K562 (cell line): ENCODE measurements at regions not wholly inside any gene's neighbourhood (a gene's known extent, or its start where the extent isn't known, plus 50 kb on each side); places are given as distances from the start of the nearest gene placed in this dataset.

Experiments used
- ATAC-seq: fragments of 200-7000 bp; cut with Tn5 transposase; 3 replicates; pipeline ENCODE4 v1.9.1; 2020; ENCODE audit warnings: moderate library complexity
- BruUV-seq: library from RNA; stranded (reverse); fragments of 400-500 nt; replicated peaks from 2 replicates; lab custom pipeline; 2021; lab: Mats Ljungman, UMichigan
- CTCF ChIA-PET: fragments of 300-600 bp; formaldehyde crosslinking; extraction: SDS; loops from one replicate; lab custom pipeline; 2021; ENCODE audit warnings: low intra/inter-chr PET ratio; lab: Yijun Ruan, JAX
- POLR2A ChIA-PET: fragments of 300-600, 350-650 bp; sonication (Branson Sonifier 250); formaldehyde crosslinking; extraction: SDS; loops from one replicate; lab custom pipeline; 2021; ENCODE audit warnings: antibody characterized with exemption, inconsistent platforms; lab: Yijun Ruan, JAX
- DNase-seq, 4 experiments: peaks; one replicate each; pipeline versions ENCODE4 v3.0.0 to v3.0.0-alpha.2; 2011 to 2018; ENCODE audit warnings: low spot score in 3 of 4, mixed read lengths in 3 of 4; ENCODE audit errors: extremely low read depth in 1 of 4
- FAIRE-seq: peaks from 2 replicates; lab custom pipeline; 2011; peaks lifted over from hg19 to GRCh38; lab: Jason Lieb, UNC
- H2AFZ ChIP-seq: 2 replicates; pipeline ENCODE4 v1.6.0; 2011; ENCODE audit warnings: low read depth, low read length, control low read depth, inconsistent platforms
- H3K27ac ChIP-seq: fragments of 200-600 bp; 3 replicates; pipeline ENCODE4 v1.8.0; 2011; ENCODE audit warnings: low read depth, mild to moderate bottlenecking, control low read depth, inconsistent platforms, low read length, moderate library complexity, mixed read lengths; ENCODE audit errors: extremely low read depth
- H3K27me3 ChIP-seq, 2 experiments: fragments of 300-600 bp in 1 of 2; 2 replicates in 1 of 2; 3 replicates in 1 of 2; pipeline versions ENCODE4 v1.6.0 to v1.8.0; 2011; ENCODE audit warnings: inconsistent platforms in 2 of 2, low read length in 2 of 2, mild to moderate bottlenecking in 1 of 2, mixed read lengths in 1 of 2, moderate library complexity in 1 of 2; ENCODE audit not compliant: control insufficient read depth in 2 of 2, insufficient read depth in 2 of 2
- H3K36me3 ChIP-seq: fragments of 300-600 bp; 3 replicates; pipeline ENCODE4 v1.8.0; 2011; ENCODE audit warnings: mild to moderate bottlenecking, low read length, inconsistent platforms; ENCODE audit not compliant: control insufficient read depth, insufficient read depth
- H3K4me1 ChIP-seq, 2 experiments: fragments of 200-600 bp in 1 of 2; replicated peaks in 1 of 2; 2 replicates in 1 of 2; 3 replicates in 1 of 2; pipeline versions ENCODE4 v1.5.1 to v1.8.0; 2011; ENCODE audit warnings: inconsistent platforms in 2 of 2, low read length in 2 of 2, mild to moderate bottlenecking in 1 of 2, mixed read lengths in 1 of 2, moderate library complexity in 1 of 2; ENCODE audit not compliant: control insufficient read depth in 2 of 2, insufficient read depth in 2 of 2
- H3K4me2 ChIP-seq: 2 replicates; pipeline ENCODE4 v1.6.1; 2011; ENCODE audit warnings: low read length, control low read depth, inconsistent platforms, mixed read lengths; ENCODE audit not compliant: insufficient read depth
- H3K4me3 ChIP-seq: fragments of 200-600 bp; sonication (generic), shearing (Covaris generic); 2 replicates; pipeline ENCODE4 v1.5.1; 2016; ENCODE audit warnings: control low read depth, inconsistent platforms
- H3K79me2 ChIP-seq: fragments of 200-600 bp; 3 replicates; pipeline ENCODE4 v1.8.0; 2011; ENCODE audit warnings: low read length, inconsistent platforms; ENCODE audit not compliant: control insufficient read depth, insufficient read depth
- H3K9ac ChIP-seq, 2 experiments: 2 replicates each; pipeline versions ENCODE4 v1.6.0 to v1.6.1; 2011; ENCODE audit warnings: low read depth in 2 of 2, low read length in 2 of 2, control low read depth in 1 of 2, inconsistent platforms in 1 of 2, mild to moderate bottlenecking in 1 of 2, mixed read lengths in 1 of 2; ENCODE audit not compliant: insufficient read depth in 1 of 2
- H3K9me1 ChIP-seq: one replicate; pipeline ENCODE4 v1.6.0; 2011; ENCODE audit warnings: inconsistent platforms, mild to moderate bottlenecking, low read length, moderate library complexity; ENCODE audit not compliant: control insufficient read depth, insufficient read depth
- H3K9me3 ChIP-seq: replicated peaks from 2 replicates; pipeline ENCODE4 v1.5.1; 2011; ENCODE audit warnings: low read depth, low read length, inconsistent platforms; ENCODE audit not compliant: control insufficient read depth, insufficient read depth
- H4K20me1 ChIP-seq: replicated peaks from 2 replicates; pipeline ENCODE4 v1.6.1; 2011; ENCODE audit warnings: low read length, inconsistent platforms, mixed read lengths; ENCODE audit not compliant: control insufficient read depth, insufficient read depth
- CBFA2T2 ChIP-seq: fragments of 450-650 bp; conservative IDR thresholded peaks from 2 replicates; pipeline ENCODE4 v1.6.1; 2017; ENCODE audit warnings: mild to moderate bottlenecking
- ELF4 ChIP-seq: fragments of 450-650 bp; formaldehyde crosslinking; IDR thresholded peaks from 2 replicates; pipeline ENCODE4 v1.4.0; 2022; ENCODE audit warnings: missing genetic modification characterization
- FOXM1 ChIP-seq, 2 experiments: fragments of 450-650 bp in 1 of 2; sonication (generic) in 1 of 2; formaldehyde crosslinking in 1 of 2; IDR thresholded peaks; 2 replicates each; pipeline versions ENCODE4 v1.6.1 to v1.9.0; 2017 to 2022; ENCODE audit warnings: low read depth in 2 of 2, mild to moderate bottlenecking in 2 of 2, missing genetic modification reagents in 1 of 2, moderate library complexity in 1 of 2
- RBM39 ChIP-seq: fragments of 200-400 bp; formaldehyde crosslinking; optimal IDR thresholded peaks from 2 replicates; pipeline ENCODE3; 2018; ENCODE audit warnings: low read depth, low read length
- ZBED1 ChIP-seq: IDR thresholded peaks from 2 replicates; pipeline ENCODE4 v1.6.1; 2014
- ZBTB17 ChIP-seq: fragments of 450-650 bp; formaldehyde crosslinking; IDR thresholded peaks from 2 replicates; pipeline ENCODE4 v1.4.0; 2020; ENCODE audit warnings: mild to moderate bottlenecking
- ZC3H8 ChIP-seq: fragments of 450-650 bp; IDR thresholded peaks from 2 replicates; pipeline ENCODE4 v1.6.1; 2017
- ZNF174 ChIP-seq: fragments of 250-450 bp; sonication (Bioruptor Pico); IDR thresholded peaks from 2 replicates; pipeline ENCODE4 v1.4.0; 2020; ENCODE audit warnings: mild to moderate bottlenecking
- ZNF431 ChIP-seq: sonication (generic); formaldehyde crosslinking; IDR thresholded peaks from 2 replicates; pipeline ENCODE4 v1.8.0; 2022; ENCODE audit warnings: mild to moderate bottlenecking, missing genetic modification reagents
- ZNF766 ChIP-seq: fragments of 200-800 bp; sonication (Bioruptor generic); conservative IDR thresholded peaks from 2 replicates; pipeline ENCODE4 v1.6.1; 2016; ENCODE audit warnings: missing genetic modification characterization, missing compliant biosample characterization
- WGBS: fragments of 100-300 bp; shearing (Covaris generic); methylation state at CpG from one replicate; pipeline ENCODE4 v1.1.6; 2016; ENCODE audit warnings: low coverage, mixed read lengths; ENCODE audit not compliant: insufficient coverage; ENCODE audit errors: missing lambda C conversion rate; 5-methylcytosine and 5-hydroxymethylcytosine counted together
- in situ Hi-C: fragments of 300-500 bp; cut with MboI; formaldehyde crosslinking; loops from 4 replicates; pipeline ENCODE4 v1.15.0; 2018; ENCODE audit warnings: inconsistent platforms, mixed read lengths
- intact Hi-C: fragments of 100-400 bp; cut with micrococcal nuclease; formaldehyde crosslinking; loops from 2 replicates; pipeline ENCODE4 v1.14.2; 2022

DNA sequence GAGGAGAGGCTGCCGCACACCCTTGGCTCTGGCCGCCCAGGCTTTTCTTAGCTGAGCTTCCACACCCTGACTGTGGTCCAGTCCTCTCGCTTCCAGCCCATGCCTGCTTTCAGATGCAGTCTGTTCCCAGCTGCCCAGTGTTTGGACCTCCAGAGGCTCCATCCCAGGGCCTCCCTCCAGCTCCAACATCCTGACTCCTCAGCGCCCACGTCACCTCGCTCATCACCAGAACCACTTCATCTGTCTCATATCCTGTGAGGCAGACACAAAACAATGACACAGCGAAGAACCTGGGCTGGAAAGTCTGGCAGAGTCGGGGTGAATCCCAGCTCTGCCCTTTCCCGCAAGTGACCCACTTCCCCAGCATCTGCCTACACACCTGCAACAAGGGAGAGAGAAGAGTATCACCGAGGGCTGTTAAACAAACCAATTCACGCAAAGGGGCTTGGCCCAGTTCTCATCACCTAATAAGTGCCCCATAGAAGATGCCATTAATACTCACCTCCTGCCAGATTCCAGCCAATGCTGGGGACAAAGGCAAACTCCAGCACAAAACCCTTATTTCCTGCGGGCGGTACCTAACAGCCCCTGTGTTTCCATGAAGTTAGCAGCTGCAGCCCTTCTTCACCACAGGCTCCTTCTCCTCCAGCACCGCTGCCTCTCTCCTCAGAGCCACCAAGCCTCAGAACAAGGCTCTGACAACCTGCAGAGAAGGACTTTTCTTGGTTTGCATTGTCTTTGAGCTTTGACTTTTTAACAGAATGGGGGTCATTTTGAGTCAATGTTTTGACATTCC, 133.4 kb upstream of the CDH4 start:
- H3K36me3 ChIP-seq = no peaks in the 10 kb centered on the region
- ATAC-seq (no peak), FAIRE-seq (no peak), DNase-seq (no peak)
- BruUV-seq = no TSS peak
- no peak overlapping the region for H3K9ac ChIP-seq
- H4K20me1 ChIP-seq = no peaks in the 10 kb centered on the region; the same call in 1 of the 2 replicates
- no peak overlapping the region for H3K27ac ChIP-seq
- H3K4me2 ChIP-seq = no peak overlapping the region
- ChIA-PET POLR2A (interaction anchor here (0.7 kb wide), 1 partner anchor 120 kb away, joined by 3 read pairs; no protein-coding TSS in a partner anchor), CTCF (no interaction called here)
- no peak overlapping the region for H2AFZ ChIP-seq
- TF ChIP-seq ZNF174 (CRISPR knock-in tag) (no peak), ZBED1 (no peak), ELF4 (CRISPR knock-in tag) (no peak), CBFA2T2 (no peak), RBM39 (no peak), ZC3H8 (no peak), ZBTB17 (CRISPR knock-in tag) (no peak), FOXM1 (IDR thresholded peaks at IDR 0.05; ENCODE audit: low read depth) (no peak), FOXM1 (CRISPR knock-in tag; IDR thresholded peaks at IDR 0.05; ENCODE audit: low read depth) (no peak), ZNF766 (CRISPR knock-in tag) (no peak), ZNF431 (CRISPR knock-in tag) (no peak)
- no peaks in the 10 kb centered on the region for H3K9me1 ChIP-seq
- H3K4me1 ChIP-seq = no peaks in the 10 kb centered on the region
- intact Hi-C loops = no loop called here
- H3K4me3 ChIP-seq = no peak overlapping the region
- no peaks in the 10 kb centered on the region for H3K79me2 ChIP-seq
- 0% methylated on average over 13 of the region's 14 CpGs for WGBS
- in situ Hi-C loops = no loop called here
- H3K27me3 ChIP-seq = peaks cover 2 to 22% of the 10 kb centered on the region in 2 experiments; a peak in 3 of 5 replicates
- no peaks in the 10 kb centered on the region for H3K9me3 ChIP-seq
